GM23338 (cell line): ENCODE measurements at regions not wholly inside any gene's neighbourhood (a gene's known extent, or its start where the extent isn't known, plus 50 kb on each side); places are given as distances from the start of the nearest gene placed in this dataset.

Experiments used
- ATAC-seq: fragments of 200-7000 bp; cut with Tn5 transposase; 3 replicates; pipeline ENCODE4 v1.9.1; 2020
- DNase-seq: peaks from one replicate; pipeline ENCODE4 v3.0.0-alpha.2; 2015; ENCODE audit warnings: low spot score
- H2AFZ ChIP-seq: fragments of 200-600 bp; sonication (generic); 2 replicates; pipeline ENCODE4 v1.8.0; 2016; ENCODE audit warnings: antibody characterized with exemption, mild to moderate bottlenecking, moderate library complexity
- H3F3A ChIP-seq: fragments of 200-600 bp; sonication (generic); replicated peaks from 2 replicates; pipeline ENCODE4 v1.8.0; 2017; ENCODE audit warnings: antibody characterized with exemption, mixed run types, low read depth
- H3K27ac ChIP-seq: fragments of 200-600 bp; sonication (generic); 2 replicates; pipeline ENCODE4 v1.6.1; 2016; ENCODE audit warnings: low read depth
- H3K27me3 ChIP-seq: fragments of 200-600 bp; sonication (generic); 2 replicates; pipeline ENCODE4 v1.8.0; 2016; ENCODE audit warnings: mild to moderate bottlenecking, mixed run types, moderate library complexity; ENCODE audit not compliant: insufficient read depth
- H3K36me3 ChIP-seq: fragments of 200-600 bp; sonication (generic); 2 replicates; pipeline ENCODE4 v1.8.0; 2016; ENCODE audit warnings: mild to moderate bottlenecking; ENCODE audit not compliant: insufficient read depth
- H3K4me1 ChIP-seq: fragments of 200-600 bp; sonication (generic); 2 replicates; pipeline ENCODE4 v1.8.0; 2016; ENCODE audit warnings: mild to moderate bottlenecking, moderate library complexity; ENCODE audit not compliant: insufficient read depth
- H3K4me2 ChIP-seq: fragments of 200-600 bp; sonication (generic); 2 replicates; pipeline ENCODE4 v1.7.1; 2017; ENCODE audit warnings: mixed run types
- H3K4me3 ChIP-seq: fragments of 200-600 bp; sonication (generic); 2 replicates; pipeline ENCODE4 v1.6.1; 2016; ENCODE audit warnings: mixed run types
- H3K79me2 ChIP-seq: fragments of 200-600 bp; sonication (generic); replicated peaks from 2 replicates; pipeline ENCODE4 v1.8.0; 2017; ENCODE audit warnings: mild to moderate bottlenecking; ENCODE audit not compliant: insufficient read depth
- H3K9me2 ChIP-seq: fragments of 200-600 bp; sonication (generic); 2 replicates; pipeline ENCODE4 v1.8.0; 2017; ENCODE audit not compliant: insufficient read depth
- H4K20me1 ChIP-seq: fragments of 200-600 bp; sonication (generic); replicated peaks from 2 replicates; pipeline ENCODE4 v1.8.0; 2017; ENCODE audit warnings: mild to moderate bottlenecking; ENCODE audit not compliant: insufficient read depth
- H3K27ac Mint-ChIP-seq: 2 replicates; pipeline ENCODE4 v1.8.0; 2020; ENCODE audit warnings: inconsistent platforms, mild to moderate bottlenecking, moderate library complexity, mixed read lengths
- H3K27me3 Mint-ChIP-seq: 3 replicates; pipeline ENCODE4 v1.8.0; 2022; ENCODE audit warnings: low read depth, mild to moderate bottlenecking, moderate library complexity, mixed read lengths, inconsistent platforms; ENCODE audit not compliant: insufficient read depth, poor library complexity
- H3K36me3 Mint-ChIP-seq: 3 replicates; pipeline ENCODE4 v1.8.0; 2021; ENCODE audit warnings: low read depth, mild to moderate bottlenecking, inconsistent platforms, moderate library complexity, mixed read lengths
- H3K4me1 Mint-ChIP-seq: 3 replicates; pipeline ENCODE4 v1.8.0; 2020; ENCODE audit warnings: mild to moderate bottlenecking, inconsistent platforms, mixed read lengths
- H3K4me3 Mint-ChIP-seq: 3 replicates; pipeline ENCODE4 v1.8.0; 2021; ENCODE audit warnings: moderate library complexity, mild to moderate bottlenecking, inconsistent platforms, mixed read lengths
- H3K9me3 Mint-ChIP-seq: 3 replicates; pipeline ENCODE4 v1.8.0; 2020; ENCODE audit warnings: moderate library complexity, mild to moderate bottlenecking, inconsistent platforms, mixed read lengths
- CREB1 ChIP-seq: fragments of 250-450 bp; sonication (Bioruptor Pico); IDR thresholded peaks from 2 replicates; pipeline ENCODE4 v1.5.0; 2020; ENCODE audit warnings: low read depth, mild to moderate bottlenecking, moderate library complexity
- CTCF ChIP-seq, 2 experiments: fragments of 200-600 bp in 1 of 2; sonication (generic) in 1 of 2; conservative IDR thresholded peaks; 2 replicates each; pipeline versions ENCODE4 v1.5.1 to v1.6.1; 2016 to 2017; ENCODE audit warnings: antibody characterized with exemption in 2 of 2, low read depth in 2 of 2, mild to moderate bottlenecking in 2 of 2, moderate library complexity in 1 of 2
- ETS1 ChIP-seq: IDR thresholded peaks from 2 replicates; pipeline ENCODE4 v1.6.1; 2016; ENCODE audit warnings: antibody characterized with exemption
- EZH2 ChIP-seq: fragments of 200-600 bp; sonication (generic); IDR thresholded peaks from one replicate; pipeline ENCODE4 v1.8.0; 2017; ENCODE audit warnings: antibody characterized with exemption, mild to moderate bottlenecking, low read depth; ENCODE audit not compliant: unreplicated experiment
- EZH2phosphoT487 ChIP-seq: fragments of 200-600 bp; sonication (generic); IDR thresholded peaks from one replicate; pipeline ENCODE4 v1.8.1; 2018; ENCODE audit warnings: antibody characterized with exemption; ENCODE audit not compliant: unreplicated experiment
- JUNB ChIP-seq: IDR thresholded peaks from one replicate; pipeline ENCODE4 v1.6.1; 2016; ENCODE audit warnings: antibody characterized with exemption; ENCODE audit not compliant: unreplicated experiment
- ZNF114 ChIP-seq: fragments of 250-450 bp; sonication (Bioruptor Pico); IDR thresholded peaks from 2 replicates; pipeline ENCODE4 v1.5.0; 2020; ENCODE audit warnings: mild to moderate bottlenecking, moderate library complexity
- ZNF331 ChIP-seq: fragments of 250-450 bp; sonication (Bioruptor Pico); IDR thresholded peaks from 2 replicates; pipeline ENCODE4 v1.5.0; 2020; ENCODE audit warnings: low read depth, mild to moderate bottlenecking, moderate library complexity
- ZNF462 ChIP-seq: fragments of 250-450 bp; sonication (Bioruptor Pico); IDR thresholded peaks from 2 replicates; pipeline ENCODE4 v1.5.0; 2020; ENCODE audit warnings: mild to moderate bottlenecking, moderate library complexity

- H3K27ac Mint-ChIP-seq: no peak overlapping the region
- H3K4me1 Mint-ChIP-seq: peaks cover 16% of the 10 kb centered on the region
- DNase-seq (peak; percentile 13), ATAC-seq (peak; percentile 70)
- no peak overlapping the region for H3K4me3 ChIP-seq
- peak overlapping the region; percentile 78 for H2AFZ ChIP-seq
- no peaks in the 10 kb centered on the region for H3K9me2 ChIP-seq
- TF ChIP-seq ZNF462 (no peak), EZH2 (no peak), ETS1 (no peak), ZNF331 (CRISPR knock-in tag) (no peak), JUNB (no peak), CTCF (conservative IDR thresholded peaks at IDR 0.05; ENCODE audit: low read depth in 2 of 2) (no peak), CREB1 (CRISPR knock-in tag) (no peak), ZNF114 (CRISPR knock-in tag) (no peak), EZH2phosphoT487 (no peak)
- H3K36me3 ChIP-seq: no peaks in the 10 kb centered on the region
- no peaks in the 10 kb centered on the region for H3K79me2 ChIP-seq
- no peaks in the 10 kb centered on the region for H3K9me3 Mint-ChIP-seq
- H3K27me3 Mint-ChIP-seq: no peaks in the 10 kb centered on the region
- H3K27ac ChIP-seq: no peak overlapping the region
- H3K36me3 Mint-ChIP-seq: no peaks in the 10 kb centered on the region
- H3K4me3 Mint-ChIP-seq: no peak overlapping the region
- no peaks in the 10 kb centered on the region for H3K27me3 ChIP-seq
- peaks cover 20% of the 10 kb centered on the region for H3K4me1 ChIP-seq
- no peaks in the 10 kb centered on the region for H4K20me1 ChIP-seq
- H3K4me2 ChIP-seq: no peak overlapping the region
- H3F3A ChIP-seq: no peaks in the 10 kb centered on the region
Measured at GRCh38 chr2:195406886-195407603, 250.0 kb upstream of the SLC39A10 start.
